ENCODE measurements at regions not wholly inside any gene's neighbourhood (a gene's known extent, or its start where the extent isn't known, plus 50 kb on each side); places are given as distances from the start of the nearest gene placed in this dataset.

- TF ChIP-seq CTCF (conservative IDR thresholded peaks at IDR 0.05; ENCODE audit: low read length) (no peak), EZH2phosphoT487 (IDR thresholded peaks at IDR 0.05; ENCODE audit: borderline replicate concordance) (no peak)
Observed at GRCh38 chr2:215571689-215572088, 135.8 kb upstream of the FN1 start.
